8988T (cell line): ENCODE measurements at regions not wholly inside any gene's neighbourhood (a gene's known extent, or its start where the extent isn't known, plus 50 kb on each side); places are given as distances from the start of the nearest gene placed in this dataset.

Source experiments
- DNase-seq: peaks from one replicate; pipeline ENCODE4 v3.0.0; 2011

DNA sequence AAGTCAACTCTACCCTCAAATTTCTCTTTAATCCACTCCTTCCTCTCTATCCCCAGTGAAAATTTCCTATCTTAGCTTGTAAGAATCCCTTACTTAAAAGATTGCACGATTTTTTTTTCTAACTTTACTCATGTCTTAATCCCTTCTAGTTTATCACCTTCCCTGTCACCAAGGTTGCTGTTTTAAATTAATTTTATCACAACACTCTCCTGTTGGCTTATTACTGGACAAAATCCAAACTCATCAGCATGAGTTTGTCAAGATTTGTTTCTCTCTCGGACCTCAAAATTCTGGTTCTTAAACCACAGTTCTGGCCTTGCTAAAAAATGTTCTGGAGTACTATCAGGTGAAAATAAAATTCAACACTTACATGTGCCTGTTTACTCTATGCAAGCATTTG lies 959.1 kb upstream of the SLC10A2 start:
- no peak for DNase-seq

GRCh38 chr13:104024416-104025170 lies 958.4 kb upstream of the SLC10A2 start:
- no peak for DNase-seq

DNA sequence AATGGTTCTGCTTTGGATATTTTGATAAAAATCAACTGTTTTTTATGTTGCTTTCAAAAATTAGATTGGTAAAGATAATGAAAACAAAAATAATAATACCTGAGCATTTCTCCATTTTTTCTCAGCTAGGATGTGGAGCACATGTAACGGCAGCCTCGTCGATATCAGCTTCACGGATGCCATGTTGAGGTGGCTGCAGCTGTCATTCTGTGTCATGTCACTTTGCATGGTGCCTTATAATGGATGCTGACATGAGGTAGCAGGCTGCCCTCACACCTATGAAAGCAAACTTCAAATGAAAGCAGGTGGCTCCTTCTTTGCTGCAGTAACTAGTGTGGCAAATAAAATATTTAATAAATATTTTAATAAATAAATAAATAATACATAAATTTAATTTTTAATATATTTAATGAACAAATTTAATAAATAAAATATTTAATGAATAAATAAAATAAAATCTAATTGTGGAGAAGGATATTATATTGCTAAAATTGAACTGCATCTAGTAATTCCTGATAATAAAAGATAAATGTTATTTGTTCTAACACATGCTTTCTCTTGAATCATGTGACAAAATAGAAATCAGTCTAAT lies 955.7 kb upstream of the SLC10A2 start:
- no peak for DNase-seq

DNA sequence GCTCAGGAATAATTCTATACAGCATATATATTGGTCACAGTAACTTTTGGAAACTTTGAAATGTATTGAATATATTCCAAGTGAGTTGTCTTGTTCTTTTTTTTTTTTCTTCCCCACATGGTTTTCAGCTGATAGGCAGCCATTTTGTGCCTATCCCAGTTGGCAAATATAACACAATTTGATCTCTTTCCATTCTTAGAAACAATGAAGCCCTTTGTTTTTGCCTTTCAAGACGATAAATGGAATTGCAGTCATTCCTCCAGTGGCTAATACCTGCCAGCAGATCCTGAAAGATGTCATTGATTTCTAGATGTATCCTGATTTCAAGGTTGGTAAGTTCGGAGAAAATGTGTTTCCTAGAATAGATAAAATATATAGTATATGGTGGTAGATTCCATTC lies 951.1 kb upstream of the SLC10A2 start:
- DNase-seq: no peak

- no peak for DNase-seq
Observed at GRCh38 chr13:104015646-104016396, 949.6 kb upstream of the SLC10A2 start.

DNA sequence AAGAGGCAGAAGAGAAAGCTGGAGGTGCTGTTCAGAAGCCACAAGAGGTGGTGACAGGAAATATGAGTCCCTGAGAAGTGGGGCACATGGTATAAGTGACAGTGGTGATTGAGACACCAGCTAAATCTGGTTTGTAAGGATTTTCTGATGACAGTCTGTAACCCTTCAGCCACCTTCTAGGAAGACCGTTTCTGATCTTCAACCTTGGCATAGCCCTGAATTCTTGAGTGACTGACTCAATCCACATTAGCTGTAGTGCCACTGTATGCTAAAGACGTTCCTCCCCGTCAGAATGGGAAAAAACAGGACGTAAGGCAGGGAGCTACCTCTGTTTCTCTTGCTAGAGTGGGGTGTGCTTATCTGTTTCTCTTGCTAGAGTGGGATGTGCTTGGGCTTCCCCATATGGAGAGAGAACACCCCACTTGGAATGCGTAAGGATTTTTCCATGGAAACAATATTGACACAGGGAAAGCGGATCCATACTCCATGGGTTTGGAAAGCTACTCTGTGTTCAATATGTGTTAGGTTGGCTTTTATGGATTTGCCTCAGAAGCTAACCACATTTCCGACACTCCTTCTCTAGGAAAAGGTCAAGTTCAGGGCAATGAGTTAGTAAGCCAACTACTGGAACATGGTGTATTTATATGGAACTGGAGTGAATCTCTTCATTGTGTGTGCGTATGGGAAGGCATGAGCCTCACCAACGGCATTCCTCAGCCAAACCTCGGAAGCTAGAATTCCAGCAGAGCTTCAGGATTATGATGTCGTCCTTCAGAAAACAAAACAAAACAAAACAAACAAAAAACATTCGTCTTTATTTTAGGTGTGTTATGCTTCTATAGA lies 948.8 kb upstream of the SLC10A2 start:
- no peak for DNase-seq

GRCh38 chr13:104011505-104012241 lies 945.5 kb upstream of the SLC10A2 start:
- DNase-seq: no peak

GRCh38 chr13:104008541-104009435 lies 942.6 kb upstream of the SLC10A2 start:
- no peak for DNase-seq

GRCh38 chr13:104008075-104008474 lies 941.9 kb upstream of the SLC10A2 start:
- DNase-seq: no peak

DNA sequence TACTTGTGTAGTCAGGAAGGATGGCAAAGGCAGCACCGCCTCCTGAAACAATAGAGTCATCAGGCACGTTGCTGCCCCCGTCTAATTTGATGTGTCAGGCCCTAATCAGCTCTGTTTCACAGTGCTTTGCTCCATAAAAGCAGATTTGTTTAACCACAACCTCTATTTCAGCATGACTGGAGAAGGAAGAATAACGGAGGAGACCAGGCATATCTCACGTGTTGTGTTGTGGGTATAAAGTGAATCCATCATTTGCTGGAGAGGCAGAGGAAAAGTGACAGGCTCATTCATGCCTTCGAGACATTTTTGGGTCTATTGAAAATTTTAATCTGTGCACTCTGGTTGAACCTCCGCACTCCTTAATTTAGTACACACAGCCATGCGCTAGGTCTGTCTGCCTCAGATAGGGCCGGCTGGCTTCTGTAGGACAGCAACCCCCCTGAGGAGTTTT lies 940.4 kb upstream of the SLC10A2 start:
- DNase-seq: no peak

DNA sequence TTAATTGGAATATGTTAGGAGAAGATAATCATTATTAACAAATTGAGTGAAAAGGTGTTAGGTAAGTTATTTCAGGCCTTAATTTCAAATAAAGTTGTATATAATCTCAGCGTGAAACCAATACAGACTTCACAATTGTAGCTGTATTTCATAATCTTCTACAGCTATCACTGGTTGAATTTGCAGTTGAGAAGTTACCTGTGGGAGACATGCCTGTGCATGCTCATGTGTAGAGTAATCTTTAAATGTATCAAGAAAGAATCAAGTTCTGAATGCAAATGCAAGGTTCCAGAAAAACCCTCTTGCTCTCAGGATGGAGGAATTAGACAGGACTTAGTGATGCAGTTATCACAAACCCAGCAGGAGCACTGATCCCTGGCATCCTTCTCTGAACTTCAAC lies 938.4 kb upstream of the SLC10A2 start:
- no peak for DNase-seq

GRCh38 chr13:104002216-104002615 lies 936.0 kb upstream of the SLC10A2 start:
- no peak for DNase-seq

DNA sequence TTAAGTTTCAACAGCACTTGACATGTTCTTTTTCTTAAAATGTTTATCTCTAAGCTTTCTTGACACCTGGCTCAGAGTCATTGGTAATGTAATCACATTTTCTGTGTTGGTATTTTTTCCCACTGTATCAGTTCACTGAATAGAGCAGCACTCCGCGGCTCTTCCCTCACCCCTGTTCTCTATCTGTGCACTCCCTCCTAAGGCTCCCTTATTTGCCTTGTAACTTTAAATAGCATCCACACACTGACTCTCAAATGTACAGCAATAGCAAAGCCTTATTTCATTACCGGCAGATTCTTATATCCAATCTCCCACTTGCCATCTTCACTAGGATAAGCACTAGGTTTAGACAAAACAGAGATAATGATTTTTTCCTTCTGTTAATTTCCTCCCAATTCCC lies 935.5 kb upstream of the SLC10A2 start:
- DNase-seq: no peak

DNA sequence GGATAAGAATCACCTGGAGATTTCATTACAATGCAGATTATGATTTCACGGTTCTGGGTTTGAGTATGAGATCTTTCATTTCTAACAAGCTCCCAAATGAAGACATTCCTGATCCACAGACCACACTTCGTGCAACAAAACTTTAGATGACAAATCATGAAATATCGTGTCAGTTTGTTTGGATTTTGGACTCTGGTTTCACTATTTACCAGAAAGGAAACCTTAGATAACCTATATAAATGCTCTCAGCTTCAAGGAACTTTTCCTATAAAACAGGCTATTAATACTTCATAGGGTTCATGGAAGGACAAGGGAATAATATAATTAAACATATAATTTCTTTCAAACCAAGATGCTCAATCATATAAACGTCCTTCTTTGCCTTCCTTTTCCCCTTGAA lies 930.5 kb upstream of the SLC10A2 start:
- no peak for DNase-seq

GRCh38 chr13:103983948-103984347 lies 917.7 kb upstream of the SLC10A2 start:
- DNase-seq: no peak

DNA sequence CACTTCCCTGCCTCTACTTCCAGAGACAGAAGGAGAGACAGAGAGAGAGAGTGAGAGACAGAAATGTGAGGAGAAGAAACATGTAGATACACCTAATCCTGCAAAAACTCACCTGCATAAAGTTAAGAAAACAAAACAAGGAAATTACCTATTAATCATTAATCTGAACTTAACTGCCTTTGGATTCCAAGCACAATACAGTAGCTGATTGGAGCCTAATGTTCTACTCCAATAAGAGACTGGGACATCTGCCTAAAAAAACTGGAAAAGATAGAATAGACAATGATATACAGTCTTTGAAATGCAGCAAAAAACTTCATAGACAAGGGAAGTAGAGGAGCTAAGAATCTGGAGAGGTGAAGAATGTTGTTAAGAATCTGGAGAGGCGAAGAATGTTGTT lies 910.2 kb upstream of the SLC10A2 start:
- no peak for DNase-seq

- DNase-seq: no peak
Observed at GRCh38 chr13:103973740-103974139, 907.5 kb upstream of the SLC10A2 start.

GRCh38 chr13:103969520-103970050 lies 903.4 kb upstream of the SLC10A2 start:
- no peak for DNase-seq

DNA sequence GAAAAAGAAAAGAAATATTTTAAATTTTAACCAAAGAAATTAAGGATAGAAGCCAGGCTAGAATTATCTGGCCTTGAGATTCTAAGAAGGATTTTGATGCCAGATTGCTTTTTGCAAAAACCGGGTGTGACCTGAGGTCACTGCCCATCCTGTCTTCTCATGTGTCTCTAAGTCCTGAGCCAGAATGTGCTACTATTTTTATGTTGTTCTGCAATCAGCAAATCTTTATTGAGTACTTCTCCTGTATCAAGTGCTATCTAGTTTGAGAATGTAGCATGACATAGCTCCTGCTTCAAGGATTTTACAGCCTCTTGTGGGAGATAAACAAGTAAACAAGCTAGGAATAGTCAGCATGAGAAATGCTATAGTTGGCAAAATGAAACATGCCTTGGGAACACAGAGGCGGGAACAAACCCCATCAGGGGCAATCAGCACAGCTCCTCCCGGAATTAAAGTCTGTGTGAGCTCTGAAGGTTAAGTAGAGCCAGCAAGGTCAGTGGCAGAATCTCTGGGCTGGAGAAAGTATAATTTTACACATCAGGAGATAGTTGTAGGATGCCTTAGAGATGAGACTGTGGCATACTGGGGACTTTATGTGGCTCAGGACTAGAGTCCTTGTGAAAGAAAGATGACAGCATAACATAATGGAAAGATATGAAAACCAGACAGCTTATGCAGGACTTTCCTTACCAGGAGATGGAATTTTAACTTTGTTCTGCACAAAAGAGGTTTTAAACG lies 899.5 kb upstream of the SLC10A2 start:
- no peak for DNase-seq

DNA sequence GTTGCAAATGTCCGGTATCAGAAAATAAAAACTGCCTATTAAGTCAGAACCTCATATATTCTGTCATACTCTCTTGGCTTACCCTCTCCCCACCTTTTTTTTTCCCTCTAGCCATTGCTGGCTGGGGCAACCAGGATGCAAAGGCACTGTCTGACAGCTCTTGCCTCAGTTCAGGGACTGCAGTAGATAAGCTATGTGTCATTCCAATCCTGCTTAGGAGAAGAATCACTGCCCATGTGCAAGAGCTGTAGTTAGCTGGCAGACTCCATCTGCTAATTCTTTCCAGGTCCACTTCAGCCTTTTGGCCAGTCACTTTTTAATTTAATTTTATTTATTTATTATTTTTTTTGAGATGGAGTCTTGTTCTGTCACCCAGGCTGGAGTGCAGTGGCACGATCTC lies 895.6 kb upstream of the SLC10A2 start:
- no peak for DNase-seq
